ENCODE measurements at regions not wholly inside any gene's neighbourhood (a gene's known extent, or its start where the extent isn't known, plus 50 kb on each side); places are given as distances from the start of the nearest gene placed in this dataset.

DNA sequence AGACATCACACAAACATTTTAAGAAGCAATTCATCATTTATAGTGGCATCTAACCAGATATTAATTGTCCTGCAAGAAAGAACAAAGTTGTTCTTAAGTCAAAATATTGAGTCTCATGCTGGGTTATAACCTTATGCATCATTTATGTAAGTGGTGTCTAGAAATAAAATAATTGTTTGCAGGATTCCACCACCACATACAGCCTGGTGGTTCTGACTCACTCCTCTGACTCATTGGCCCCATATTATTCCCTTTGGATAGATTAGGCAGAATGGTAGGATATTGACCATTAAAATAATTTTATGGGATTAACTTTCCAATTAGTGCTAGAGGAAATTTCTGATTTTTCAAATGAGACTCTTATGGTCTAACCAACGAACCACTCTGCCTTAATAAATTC lies 384.5 kb downstream of the GRXCR1 start:
- TF ChIP-seq, protein P1, sequence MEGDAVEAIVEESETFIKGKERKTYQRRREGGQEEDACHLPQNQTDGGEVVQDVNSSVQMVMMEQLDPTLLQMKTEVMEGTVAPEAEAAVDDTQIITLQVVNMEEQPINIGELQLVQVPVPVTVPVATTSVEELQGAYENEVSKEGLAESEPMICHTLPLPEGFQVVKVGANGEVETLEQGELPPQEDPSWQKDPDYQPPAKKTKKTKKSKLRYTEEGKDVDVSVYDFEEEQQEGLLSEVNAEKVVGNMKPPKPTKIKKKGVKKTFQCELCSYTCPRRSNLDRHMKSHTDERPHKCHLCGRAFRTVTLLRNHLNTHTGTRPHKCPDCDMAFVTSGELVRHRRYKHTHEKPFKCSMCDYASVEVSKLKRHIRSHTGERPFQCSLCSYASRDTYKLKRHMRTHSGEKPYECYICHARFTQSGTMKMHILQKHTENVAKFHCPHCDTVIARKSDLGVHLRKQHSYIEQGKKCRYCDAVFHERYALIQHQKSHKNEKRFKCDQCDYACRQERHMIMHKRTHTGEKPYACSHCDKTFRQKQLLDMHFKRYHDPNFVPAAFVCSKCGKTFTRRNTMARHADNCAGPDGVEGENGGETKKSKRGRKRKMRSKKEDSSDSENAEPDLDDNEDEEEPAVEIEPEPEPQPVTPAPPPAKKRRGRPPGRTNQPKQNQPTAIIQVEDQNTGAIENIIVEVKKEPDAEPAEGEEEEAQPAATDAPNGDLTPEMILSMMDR (IDR thresholded peaks at IDR 0.05; ENCODE audit: insufficient read depth in 1 of 2, low read depth in 1 of 2, low read length in 1 of 2, severe bottlenecking in 1 of 2, unreplicated experiment in 1 of 2), result no peak
- POLR2A ChIA-PET, result no interaction called here
- intact Hi-C loops (cut with micrococcal nuclease; ENCODE audit: unreplicated experiment), result no loop called here

DNA sequence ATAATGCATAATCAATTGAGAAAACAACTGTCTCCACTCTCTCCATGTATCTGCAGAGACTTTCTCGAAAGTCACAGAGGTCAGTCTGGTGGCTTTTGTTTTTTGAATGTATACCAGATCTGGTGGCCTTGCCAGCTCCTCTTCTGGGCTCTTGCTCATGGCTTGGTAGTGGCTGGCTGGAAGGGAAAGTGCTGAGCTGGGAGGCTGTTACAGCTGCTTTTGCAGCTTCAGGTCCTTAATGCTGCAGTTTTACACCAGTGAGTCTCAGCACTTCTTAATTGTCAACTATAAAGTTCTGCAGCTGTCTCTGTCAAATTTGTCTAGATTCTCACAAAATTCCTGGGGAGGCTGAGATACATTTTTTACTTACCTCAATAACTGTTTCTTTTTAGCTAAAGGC lies 390.0 kb downstream of the GRXCR1 start:
- no peak for DNase-seq
- Mint-ChIP-seq H3K9me3 (ENCODE audit: unreplicated experiment) (no peaks in the 10 kb centered on the region), H3K36me3 (ENCODE audit: insufficient read depth, unreplicated experiment) (no peaks in the 10 kb centered on the region), H3K27me3 (ENCODE audit: insufficient read depth, unreplicated experiment) (peaks cover 3% of the 10 kb centered on the region), H3K27ac (ENCODE audit: unreplicated experiment) (no peak overlapping the region), H3K4me3 (ENCODE audit: unreplicated experiment) (no peak overlapping the region), H3K4me1 (ENCODE audit: low read depth, unreplicated experiment) (no peaks in the 10 kb centered on the region)
- Histone ChIP-seq H3K4me1 (no peaks in the 10 kb centered on the region), H3K4me3 (ENCODE audit: low read depth, low read length) (no peak overlapping the region), H3K36me3 (ENCODE audit: control insufficient read depth, insufficient read depth, low read length) (no peaks in the 10 kb centered on the region), H3K27me3 (replicated peaks; ENCODE audit: control insufficient read depth, insufficient read depth, low read length) (no peaks in the 10 kb centered on the region), H3K9me3 (no peaks in the 10 kb centered on the region)
- TF ChIP-seq, protein P1 (IDR thresholded peaks at IDR 0.05; ENCODE audit: insufficient read depth in 1 of 2, low read depth in 1 of 2, low read length in 1 of 2, severe bottlenecking in 1 of 2, unreplicated experiment in 1 of 2), result no peak
- CTCF ChIA-PET, result no interaction called here
- intact Hi-C loops (cut with micrococcal nuclease; ENCODE audit: unreplicated experiment), result no loop called here
- POLR2A ChIA-PET, result no interaction called here
- no TSS peak for BruUV-seq (replicated peaks)

More for the DNA sequence above, 384.5 kb downstream of the GRXCR1 start:
- H3K9me3 ChIP-seq, result no peaks in the 10 kb centered on the region
- Mint-ChIP-seq H3K27ac (ENCODE audit: unreplicated experiment) (no peak overlapping the region), H3K36me3 (ENCODE audit: insufficient read depth, unreplicated experiment) (no peaks in the 10 kb centered on the region), H3K9me3 (ENCODE audit: unreplicated experiment) (no peaks in the 10 kb centered on the region), H3K4me1 (ENCODE audit: low read depth, unreplicated experiment) (no peaks in the 10 kb centered on the region), H3K27me3 (ENCODE audit: insufficient read depth, unreplicated experiment) (peaks cover 3% of the 10 kb centered on the region), H3K4me3 (ENCODE audit: unreplicated experiment) (no peak overlapping the region)
- CTCF ChIA-PET, result no interaction called here
- DNase-seq, result no peak
- BruUV-seq (replicated peaks), result no TSS peak
- no peak overlapping the region for H3K4me3 ChIP-seq (ENCODE audit: low read depth, low read length)
- no peaks in the 10 kb centered on the region for H3K4me1 ChIP-seq
- H3K36me3 ChIP-seq (ENCODE audit: control insufficient read depth, insufficient read depth, low read length), result no peaks in the 10 kb centered on the region
- no peaks in the 10 kb centered on the region for H3K27me3 ChIP-seq (replicated peaks; ENCODE audit: control insufficient read depth, insufficient read depth, low read length)

DNA sequence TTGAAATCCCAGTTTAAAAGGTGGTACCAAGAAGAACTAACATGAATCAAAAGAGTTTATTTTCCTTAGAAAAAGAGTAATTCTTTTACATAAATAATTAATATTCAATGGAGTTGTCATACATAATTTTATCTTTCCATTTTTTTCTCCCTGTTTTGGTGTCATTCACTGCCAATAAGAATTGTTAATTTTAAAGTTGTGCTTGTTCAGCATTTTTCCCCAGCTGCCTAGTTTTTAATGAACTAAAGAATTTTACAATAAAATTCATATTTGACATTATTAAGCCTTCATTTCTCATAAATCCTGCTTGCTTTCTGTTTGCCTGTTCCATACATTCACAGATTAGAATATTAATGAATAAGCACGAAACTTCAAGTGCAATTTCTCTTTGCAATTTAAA lies 393.6 kb downstream of the GRXCR1 start:
- TF ChIP-seq, protein P1 (IDR thresholded peaks at IDR 0.05; ENCODE audit: insufficient read depth in 1 of 2, low read depth in 1 of 2, low read length in 1 of 2, severe bottlenecking in 1 of 2, unreplicated experiment in 1 of 2), result no peak
- H3K4me1 ChIP-seq, result no peaks in the 10 kb centered on the region
- Mint-ChIP-seq H3K27ac (ENCODE audit: unreplicated experiment) (no peak overlapping the region), H3K27me3 (ENCODE audit: insufficient read depth, unreplicated experiment) (peaks cover under 1% of the 10 kb centered on the region), H3K9me3 (ENCODE audit: unreplicated experiment) (no peaks in the 10 kb centered on the region), H3K36me3 (ENCODE audit: insufficient read depth, unreplicated experiment) (no peaks in the 10 kb centered on the region), H3K4me3 (ENCODE audit: unreplicated experiment) (no peak overlapping the region), H3K4me1 (ENCODE audit: low read depth, unreplicated experiment) (no peaks in the 10 kb centered on the region)
- H3K9me3 ChIP-seq, result no peaks in the 10 kb centered on the region
- no peaks in the 10 kb centered on the region for H3K27me3 ChIP-seq (replicated peaks; ENCODE audit: control insufficient read depth, insufficient read depth, low read length)
- BruUV-seq (replicated peaks), result no TSS peak
- ChIA-PET POLR2A (no interaction called here), CTCF (no interaction called here)
- no peak for DNase-seq
- intact Hi-C loops (cut with micrococcal nuclease; ENCODE audit: unreplicated experiment), result no loop called here
- H3K4me3 ChIP-seq (ENCODE audit: low read depth, low read length), result no peak overlapping the region
- H3K36me3 ChIP-seq (ENCODE audit: control insufficient read depth, insufficient read depth, low read length), result no peaks in the 10 kb centered on the region

Data from Caco-2 (cell line).